ENCODE measurements at regions not wholly inside any gene's neighbourhood (a gene's known extent, or its start where the extent isn't known, plus 50 kb on each side); places are given as distances from the start of the nearest gene placed in this dataset.
"Not testable (repeated sequence)": the region's sequence is repeated elsewhere in the genome, so short reads cannot be mapped to it uniquely, and the experiment has no call there.

DNA sequence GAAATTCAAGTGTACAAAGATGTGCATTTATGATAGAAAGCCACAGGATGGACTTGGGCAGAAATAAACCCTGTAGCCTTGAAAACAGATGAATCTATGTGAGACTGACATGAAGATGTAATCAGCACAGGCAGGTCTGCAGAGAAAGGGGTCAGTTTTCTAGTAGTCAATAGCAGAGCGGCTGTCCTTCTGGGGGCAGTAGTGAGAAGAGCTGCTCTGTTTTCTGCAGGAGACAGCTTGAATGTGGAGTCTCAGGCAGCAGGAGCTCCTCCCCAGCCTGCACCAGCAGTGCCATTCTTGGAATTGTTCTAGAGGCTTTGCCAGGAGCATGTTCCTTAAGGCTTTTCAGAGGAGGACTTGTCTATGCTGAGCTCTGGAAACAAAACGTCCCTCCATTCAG lies 1524.4 kb downstream of the RPIA start:
- not testable (repeated sequence) for H3K27me3 ChIP-seq (ENCODE audit: insufficient read depth, low read length, poor library complexity); H2BK15ac ChIP-seq (replicated peaks; ENCODE audit: low read depth); H3K23ac ChIP-seq (ENCODE audit: low read length); H3K79me2 ChIP-seq (ENCODE audit: control insufficient read depth, insufficient read depth, low read length); H2BK5ac ChIP-seq (ENCODE audit: low read length); H3K36me3 ChIP-seq (ENCODE audit: control insufficient read depth, insufficient read depth, low read length); H3K27ac ChIP-seq (ENCODE audit: low read depth, low read length); H2BK120ac ChIP-seq (ENCODE audit: low read depth, low read length); H4K5ac ChIP-seq (ENCODE audit: low read length); H3K79me1 ChIP-seq (ENCODE audit: low read length); H3K18ac ChIP-seq (ENCODE audit: low read length); H3K4me1 ChIP-seq (ENCODE audit: control insufficient read depth, low read depth, low read length); H3K4ac ChIP-seq (ENCODE audit: low read depth, low read length); H3K9ac ChIP-seq (ENCODE audit: low read length); H3K4me2 ChIP-seq (ENCODE audit: low read length); H3K4me3 ChIP-seq (ENCODE audit: low read length); H2AK5ac ChIP-seq (ENCODE audit: low read length); H3K56ac ChIP-seq (ENCODE audit: low read length); H4K8ac ChIP-seq (ENCODE audit: low read depth, low read length)
- peak; percentile 49 for DNase-seq
- no CpG with 5 or more reads among the region's 2 CpGs for WGBS (ENCODE audit: extremely low coverage, insufficient coverage, low lambda C conversion rate)

DNA sequence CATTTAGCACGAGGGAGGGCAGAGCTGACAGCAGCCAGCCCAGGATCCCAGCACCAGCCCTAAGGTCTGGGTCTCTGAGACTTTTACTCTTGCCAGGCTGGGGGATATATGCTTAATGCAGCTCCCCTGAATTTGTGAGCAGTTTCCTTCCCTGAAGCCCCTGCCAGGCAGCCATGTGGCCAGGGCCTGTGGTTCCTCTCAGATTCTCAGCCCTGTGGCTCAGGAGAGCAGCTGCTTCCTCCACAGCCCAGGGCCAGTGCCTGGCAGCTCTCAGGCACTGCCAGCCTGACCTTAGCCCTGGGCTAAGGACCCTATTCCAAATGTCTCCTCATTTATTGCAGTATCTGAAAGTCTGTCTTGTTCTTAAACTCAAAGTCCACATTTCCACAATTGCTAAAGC lies 1525.3 kb downstream of the RPIA start:
- not testable (repeated sequence) for H2BK5ac ChIP-seq (ENCODE audit: low read length); H3K23ac ChIP-seq (ENCODE audit: low read length)

DNA sequence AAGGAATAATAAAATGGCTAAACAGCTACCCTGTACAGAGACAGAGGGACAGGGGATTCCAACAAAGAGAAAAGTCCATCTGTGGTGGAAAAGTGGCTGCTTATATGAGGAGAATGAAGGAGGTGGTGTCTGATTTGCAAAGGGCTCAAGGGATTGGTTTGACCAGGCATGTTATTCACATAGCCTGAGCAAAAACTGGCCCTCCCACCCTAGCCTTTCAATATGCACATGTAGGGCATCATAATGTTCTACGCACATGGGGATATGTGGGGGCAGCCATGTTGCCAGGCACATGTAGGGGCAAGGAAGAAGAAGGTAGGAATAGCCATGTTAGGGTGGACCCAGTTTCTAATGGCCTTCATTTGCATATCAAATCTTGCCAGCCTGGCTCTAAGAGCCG lies 1527.1 kb downstream of the RPIA start:
- H3K27ac ChIP-seq (ENCODE audit: low read depth, low read length); H3K36me3 ChIP-seq (ENCODE audit: control insufficient read depth, insufficient read depth, low read length); H3K4me1 ChIP-seq (ENCODE audit: control insufficient read depth, low read depth, low read length); H2BK15ac ChIP-seq (replicated peaks; ENCODE audit: low read depth); H3K27me3 ChIP-seq (ENCODE audit: insufficient read depth, low read length, poor library complexity); H3K56ac ChIP-seq (ENCODE audit: low read length); H3K4me3 ChIP-seq (ENCODE audit: low read length); H3K18ac ChIP-seq (ENCODE audit: low read length); DNase-seq; H3K79me1 ChIP-seq (ENCODE audit: low read length); H3K23ac ChIP-seq (ENCODE audit: low read length); H2BK120ac ChIP-seq (ENCODE audit: low read depth, low read length); H3K4ac ChIP-seq (ENCODE audit: low read depth, low read length); H3K79me2 ChIP-seq (ENCODE audit: control insufficient read depth, insufficient read depth, low read length); H4K5ac ChIP-seq (ENCODE audit: low read length); H2AK5ac ChIP-seq (ENCODE audit: low read length); H3K9ac ChIP-seq (ENCODE audit: low read length); H4K8ac ChIP-seq (ENCODE audit: low read depth, low read length); H3K4me2 ChIP-seq (ENCODE audit: low read length); H2BK5ac ChIP-seq (ENCODE audit: low read length): not testable (repeated sequence)
- WGBS (ENCODE audit: extremely low coverage, insufficient coverage, low lambda C conversion rate) = no CpG with 5 or more reads among the region's 2 CpGs

More for the DNA sequence above, 1525.3 kb downstream of the RPIA start:
- not testable (repeated sequence) for H3K4me3 ChIP-seq (ENCODE audit: low read length); H3K56ac ChIP-seq (ENCODE audit: low read length); H3K79me1 ChIP-seq (ENCODE audit: low read length); H3K4ac ChIP-seq (ENCODE audit: low read depth, low read length); H3K27ac ChIP-seq (ENCODE audit: low read depth, low read length); H4K8ac ChIP-seq (ENCODE audit: low read depth, low read length); H3K4me2 ChIP-seq (ENCODE audit: low read length); H3K36me3 ChIP-seq (ENCODE audit: control insufficient read depth, insufficient read depth, low read length); H3K18ac ChIP-seq (ENCODE audit: low read length); H3K79me2 ChIP-seq (ENCODE audit: control insufficient read depth, insufficient read depth, low read length); H3K27me3 ChIP-seq (ENCODE audit: insufficient read depth, low read length, poor library complexity); DNase-seq; H2BK15ac ChIP-seq (replicated peaks; ENCODE audit: low read depth); H2AK5ac ChIP-seq (ENCODE audit: low read length); H3K9ac ChIP-seq (ENCODE audit: low read length); H4K5ac ChIP-seq (ENCODE audit: low read length); H2BK120ac ChIP-seq (ENCODE audit: low read depth, low read length); H3K4me1 ChIP-seq (ENCODE audit: control insufficient read depth, low read depth, low read length)
- WGBS (ENCODE audit: extremely low coverage, insufficient coverage, low lambda C conversion rate) = no CpG with 5 or more reads among the region's 1 CpG

DNA sequence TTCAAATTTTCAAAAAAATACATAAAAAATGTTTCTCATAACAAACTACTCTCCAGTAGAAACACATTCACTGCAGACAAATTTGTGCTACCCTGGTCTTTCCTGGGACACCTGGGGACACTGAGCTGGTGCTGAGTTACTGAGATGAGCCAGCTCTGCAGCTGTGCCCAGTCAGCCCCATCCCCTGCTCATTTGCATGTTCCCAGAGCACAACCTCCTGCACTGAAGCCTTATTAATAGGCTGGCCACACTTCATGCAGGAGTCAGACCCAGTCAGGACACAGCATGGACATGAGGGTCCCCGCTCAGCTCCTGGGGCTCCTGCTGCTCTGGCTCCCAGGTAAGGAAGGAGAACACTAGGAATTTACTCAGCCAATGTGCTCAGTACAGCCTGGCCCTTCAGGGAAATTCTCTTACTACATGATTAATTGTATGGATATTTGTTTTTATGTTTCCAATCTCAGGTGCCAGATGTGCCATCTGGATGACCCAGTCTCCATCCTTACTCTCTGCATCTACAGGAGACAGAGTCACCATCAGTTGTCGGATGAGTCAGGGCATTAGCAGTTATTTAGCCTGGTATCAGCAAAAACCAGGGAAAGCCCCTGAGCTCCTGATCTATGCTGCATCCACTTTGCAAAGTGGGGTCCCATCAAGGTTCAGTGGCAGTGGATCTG lies 1529.3 kb downstream of the RPIA start:
- not testable (repeated sequence) for H3K4me2 ChIP-seq (ENCODE audit: low read length); H3K27ac ChIP-seq (ENCODE audit: low read depth, low read length); H2BK5ac ChIP-seq (ENCODE audit: low read length); H4K8ac ChIP-seq (ENCODE audit: low read depth, low read length); H3K79me1 ChIP-seq (ENCODE audit: low read length); H3K4me1 ChIP-seq (ENCODE audit: control insufficient read depth, low read depth, low read length); H3K36me3 ChIP-seq (ENCODE audit: control insufficient read depth, insufficient read depth, low read length); H3K23ac ChIP-seq (ENCODE audit: low read length); H2BK120ac ChIP-seq (ENCODE audit: low read depth, low read length); H2AK5ac ChIP-seq (ENCODE audit: low read length); DNase-seq; H3K4me3 ChIP-seq (ENCODE audit: low read length); H2BK15ac ChIP-seq (replicated peaks; ENCODE audit: low read depth); H3K27me3 ChIP-seq (ENCODE audit: insufficient read depth, low read length, poor library complexity); H3K9ac ChIP-seq (ENCODE audit: low read length); H3K4ac ChIP-seq (ENCODE audit: low read depth, low read length); H3K56ac ChIP-seq (ENCODE audit: low read length); H4K5ac ChIP-seq (ENCODE audit: low read length); H3K18ac ChIP-seq (ENCODE audit: low read length); H3K79me2 ChIP-seq (ENCODE audit: control insufficient read depth, insufficient read depth, low read length)
- WGBS (ENCODE audit: extremely low coverage, insufficient coverage, low lambda C conversion rate) = no CpG with 5 or more reads among the region's 2 CpGs

DNA sequence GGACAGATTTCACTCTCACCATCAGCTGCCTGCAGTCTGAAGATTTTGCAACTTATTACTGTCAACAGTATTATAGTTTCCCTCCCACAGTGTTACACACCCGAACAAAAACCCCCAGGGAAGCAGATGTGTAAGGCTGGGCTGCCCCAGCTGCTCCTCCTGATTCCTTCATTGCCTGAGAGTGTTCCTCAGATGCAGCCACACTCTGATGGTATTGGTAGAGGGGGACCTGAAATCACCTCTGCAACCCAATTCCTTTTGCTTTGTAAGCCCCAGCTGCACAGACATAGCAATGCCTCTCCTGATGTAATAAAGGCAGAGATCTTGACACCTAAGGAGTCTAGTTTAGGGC lies 1529.8 kb downstream of the RPIA start:
- no peak overlapping the region for H4K5ac ChIP-seq (ENCODE audit: low read length)
- no peak overlapping the region for H4K8ac ChIP-seq (ENCODE audit: low read depth, low read length)
- H3K27ac ChIP-seq (ENCODE audit: low read depth, low read length) = no peak overlapping the region
- H3K18ac ChIP-seq (ENCODE audit: low read length) = no peak overlapping the region
- no peaks in the 10 kb centered on the region for H3K27me3 ChIP-seq (ENCODE audit: insufficient read depth, low read length, poor library complexity)
- no peak overlapping the region for H3K4me3 ChIP-seq (ENCODE audit: low read length)
- no peak overlapping the region for H2BK5ac ChIP-seq (ENCODE audit: low read length)
- no peak overlapping the region for H2AK5ac ChIP-seq (ENCODE audit: low read length)
- H3K56ac ChIP-seq (ENCODE audit: low read length) = no peak overlapping the region
- no CpG with 5 or more reads among the region's 1 CpG for WGBS (ENCODE audit: extremely low coverage, insufficient coverage, low lambda C conversion rate)
- no peak overlapping the region for H3K9ac ChIP-seq (ENCODE audit: low read length)
- no peak overlapping the region for H2BK120ac ChIP-seq (ENCODE audit: low read depth, low read length)
- no peak overlapping the region for H3K4ac ChIP-seq (ENCODE audit: low read depth, low read length)
- DNase-seq = no peak
- H2BK15ac ChIP-seq (replicated peaks; ENCODE audit: low read depth) = no peak overlapping the region
- no peaks in the 10 kb centered on the region for H3K36me3 ChIP-seq (ENCODE audit: control insufficient read depth, insufficient read depth, low read length)
- no peaks in the 10 kb centered on the region for H3K79me2 ChIP-seq (ENCODE audit: control insufficient read depth, insufficient read depth, low read length)
- H3K79me1 ChIP-seq (ENCODE audit: low read length) = no peaks in the 10 kb centered on the region
- no peak overlapping the region for H3K23ac ChIP-seq (ENCODE audit: low read length)
- H3K4me2 ChIP-seq (ENCODE audit: low read length) = no peak overlapping the region
- no peaks in the 10 kb centered on the region for H3K4me1 ChIP-seq (ENCODE audit: control insufficient read depth, low read depth, low read length)

DNA sequence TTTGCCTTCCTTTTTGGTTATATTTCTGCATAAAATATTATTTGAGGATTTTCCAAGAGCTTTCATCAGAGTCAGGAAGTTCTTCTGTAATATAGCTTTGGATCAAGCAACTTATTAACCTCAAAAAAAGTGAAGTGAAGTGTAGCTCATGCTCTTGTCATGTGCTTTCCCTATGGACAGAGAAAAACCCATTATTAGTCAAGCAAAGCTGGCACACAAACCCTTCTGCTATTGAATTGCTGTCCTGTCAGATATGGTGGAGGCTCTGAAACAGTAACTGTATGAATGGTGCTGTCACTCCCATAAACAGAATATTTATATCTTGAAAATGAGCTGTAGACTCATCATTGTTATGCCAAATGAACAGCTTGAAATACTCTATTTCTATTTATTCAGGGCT lies 1533.3 kb downstream of the RPIA start:
- not testable (repeated sequence) for H2BK15ac ChIP-seq (replicated peaks; ENCODE audit: low read depth); H3K79me1 ChIP-seq (ENCODE audit: low read length); H3K56ac ChIP-seq (ENCODE audit: low read length); H4K8ac ChIP-seq (ENCODE audit: low read depth, low read length); H2AK5ac ChIP-seq (ENCODE audit: low read length); DNase-seq; H3K9ac ChIP-seq (ENCODE audit: low read length); H3K4me1 ChIP-seq (ENCODE audit: control insufficient read depth, low read depth, low read length); H3K18ac ChIP-seq (ENCODE audit: low read length); H3K79me2 ChIP-seq (ENCODE audit: control insufficient read depth, insufficient read depth, low read length); H3K27ac ChIP-seq (ENCODE audit: low read depth, low read length); H3K27me3 ChIP-seq (ENCODE audit: insufficient read depth, low read length, poor library complexity); H2BK120ac ChIP-seq (ENCODE audit: low read depth, low read length); H3K23ac ChIP-seq (ENCODE audit: low read length); H3K4me3 ChIP-seq (ENCODE audit: low read length); H3K4ac ChIP-seq (ENCODE audit: low read depth, low read length); H3K4me2 ChIP-seq (ENCODE audit: low read length); H2BK5ac ChIP-seq (ENCODE audit: low read length); H3K36me3 ChIP-seq (ENCODE audit: control insufficient read depth, insufficient read depth, low read length); H4K5ac ChIP-seq (ENCODE audit: low read length)

Measured in mesendoderm (in vitro differentiated cells).